SU-DHL-6 (cell line): ENCODE measurements at regions not wholly inside any gene's neighbourhood (a gene's known extent, or its start where the extent isn't known, plus 50 kb on each side); places are given as distances from the start of the nearest gene placed in this dataset.

Source experiments
- H2AFZ ChIP-seq: fragments of 200-600 bp; sonication (generic); 2 replicates; pipeline ENCODE4 v1.6.1; 2014; ENCODE audit warnings: low read depth, mild to moderate bottlenecking, moderate library complexity, mixed read lengths, antibody characterized with exemption, low read length; ENCODE audit not compliant: severe bottlenecking
- H3F3A ChIP-seq: fragments of 200-600 bp; shearing (Covaris generic); 2 replicates; pipeline ENCODE4 v1.6.0; 2016; ENCODE audit warnings: antibody characterized with exemption, mild to moderate bottlenecking; ENCODE audit not compliant: insufficient read depth
- H3K27ac ChIP-seq: fragments of 200-600 bp; sonication (generic); 2 replicates; pipeline ENCODE4 v1.5.1; 2016; ENCODE audit warnings: low read depth, mild to moderate bottlenecking, low read length, moderate library complexity, mixed read lengths
- H3K27me3 ChIP-seq: fragments of 200-600 bp; sonication (generic), shearing (Covaris generic); 2 replicates; pipeline ENCODE4 v1.6.0; 2014; ENCODE audit warnings: mild to moderate bottlenecking, low read length
- H3K36me3 ChIP-seq: fragments of 200-600 bp; sonication (generic); 2 replicates; pipeline ENCODE4 v1.6.1; 2014; ENCODE audit warnings: mild to moderate bottlenecking, low read length, mixed read lengths
- H3K4me2 ChIP-seq: fragments of 300-600, 200-600 bp; shearing (Covaris generic), sonication (generic); 2 replicates; pipeline ENCODE4 v1.6.0; 2014; ENCODE audit warnings: low read length, low read depth, mild to moderate bottlenecking; ENCODE audit not compliant: poor library complexity, severe bottlenecking
- H3K4me3 ChIP-seq: fragments of 200-600 bp; sonication (generic); 2 replicates; pipeline ENCODE4 v1.5.1; 2014; ENCODE audit warnings: antibody characterized with exemption, low read length, mild to moderate bottlenecking, mixed read lengths; ENCODE audit not compliant: insufficient read depth, poor library complexity, severe bottlenecking
- H3K79me2 ChIP-seq: fragments of 200-600 bp; sonication (generic); 2 replicates; pipeline ENCODE4 v1.6.1; 2014; ENCODE audit warnings: mild to moderate bottlenecking, low read length, moderate library complexity; ENCODE audit not compliant: insufficient read depth
- H3K9ac ChIP-seq: fragments of 200-600 bp; sonication (generic); 2 replicates; pipeline ENCODE4 v1.7.0; 2014; ENCODE audit warnings: mild to moderate bottlenecking, low read length
- H3K9me2 ChIP-seq: fragments of 200-600 bp; sonication (generic); replicated peaks from 2 replicates; pipeline ENCODE4 v1.6.1; 2014; ENCODE audit warnings: low read length; ENCODE audit not compliant: insufficient read depth
- H3K9me3 ChIP-seq: fragments of 200-600 bp; sonication (generic); 2 replicates; pipeline ENCODE4 v1.6.1; 2014; ENCODE audit warnings: low read length, mixed read lengths; ENCODE audit not compliant: insufficient read depth
- H4K20me1 ChIP-seq: fragments of 200-600 bp; sonication (generic); 2 replicates; pipeline ENCODE4 v1.6.1; 2014; ENCODE audit warnings: low read depth, mild to moderate bottlenecking, antibody characterized with exemption, low read length, moderate library complexity, mixed read lengths
- EZH2phosphoT487 ChIP-seq: fragments of 200-600 bp; sonication (generic), shearing (Covaris generic); conservative IDR thresholded peaks from 2 replicates; pipeline ENCODE4 v1.6.1; 2018; ENCODE audit warnings: mild to moderate bottlenecking, antibody characterized with exemption, low read length, moderate library complexity, mixed read lengths
- TF ChIP-seq, protein P1 (sequence below): fragments of 200-600 bp; sonication (generic); IDR thresholded peaks from one replicate; pipeline ENCODE4 v1.5.1; 2017; ENCODE audit warnings: antibody characterized with exemption, mild to moderate bottlenecking, low read length, moderate library complexity; ENCODE audit not compliant: insufficient read depth, poor library complexity, severe bottlenecking

DNA sequence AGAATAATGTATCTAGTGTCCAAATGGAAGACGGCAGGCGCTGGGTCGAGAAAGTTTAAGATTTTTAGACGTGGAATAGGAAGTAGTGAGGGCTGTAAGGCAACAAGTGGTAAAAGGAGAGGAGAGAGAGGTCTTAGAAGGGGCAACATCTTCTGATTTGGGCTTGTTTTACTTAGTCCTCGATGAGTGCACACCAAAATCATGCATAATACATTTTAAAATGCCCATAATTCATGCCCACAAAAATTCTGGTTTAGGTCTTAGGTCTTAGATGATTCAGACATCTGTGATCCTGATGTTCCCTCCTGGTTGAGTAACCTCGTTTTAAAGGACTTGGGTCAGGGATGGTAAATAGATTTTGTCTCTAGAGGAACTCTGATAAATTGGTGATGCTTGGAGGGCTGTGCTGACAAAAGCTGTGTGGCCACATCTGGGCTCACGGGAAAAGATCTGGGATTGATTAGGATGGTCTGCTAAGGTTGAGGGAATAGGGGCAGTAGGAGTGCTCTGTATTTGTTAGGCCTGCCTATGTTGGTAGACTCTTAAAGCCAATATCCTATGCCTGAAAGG, 476.3 kb downstream of the CCDC171 start:
- no peaks in the 10 kb centered on the region for H4K20me1 ChIP-seq
- no peaks in the 10 kb centered on the region for H3K36me3 ChIP-seq
- H3K79me2 ChIP-seq: no peaks in the 10 kb centered on the region
- H2AFZ ChIP-seq: no peak overlapping the region
- TF ChIP-seq EZH2phosphoT487: no peak
- TF ChIP-seq, protein P1, sequence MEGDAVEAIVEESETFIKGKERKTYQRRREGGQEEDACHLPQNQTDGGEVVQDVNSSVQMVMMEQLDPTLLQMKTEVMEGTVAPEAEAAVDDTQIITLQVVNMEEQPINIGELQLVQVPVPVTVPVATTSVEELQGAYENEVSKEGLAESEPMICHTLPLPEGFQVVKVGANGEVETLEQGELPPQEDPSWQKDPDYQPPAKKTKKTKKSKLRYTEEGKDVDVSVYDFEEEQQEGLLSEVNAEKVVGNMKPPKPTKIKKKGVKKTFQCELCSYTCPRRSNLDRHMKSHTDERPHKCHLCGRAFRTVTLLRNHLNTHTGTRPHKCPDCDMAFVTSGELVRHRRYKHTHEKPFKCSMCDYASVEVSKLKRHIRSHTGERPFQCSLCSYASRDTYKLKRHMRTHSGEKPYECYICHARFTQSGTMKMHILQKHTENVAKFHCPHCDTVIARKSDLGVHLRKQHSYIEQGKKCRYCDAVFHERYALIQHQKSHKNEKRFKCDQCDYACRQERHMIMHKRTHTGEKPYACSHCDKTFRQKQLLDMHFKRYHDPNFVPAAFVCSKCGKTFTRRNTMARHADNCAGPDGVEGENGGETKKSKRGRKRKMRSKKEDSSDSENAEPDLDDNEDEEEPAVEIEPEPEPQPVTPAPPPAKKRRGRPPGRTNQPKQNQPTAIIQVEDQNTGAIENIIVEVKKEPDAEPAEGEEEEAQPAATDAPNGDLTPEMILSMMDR: no peak
- no peaks in the 10 kb centered on the region for H3F3A ChIP-seq
- no peaks in the 10 kb centered on the region; the same call in 1 of the 2 replicates for H3K27me3 ChIP-seq
- H3K4me2 ChIP-seq: no peak overlapping the region
- no peak overlapping the region for H3K9ac ChIP-seq
- H3K4me3 ChIP-seq: no peak overlapping the region
- H3K9me2 ChIP-seq: no peaks in the 10 kb centered on the region
- no peak overlapping the region for H3K27ac ChIP-seq
- H3K9me3 ChIP-seq: no peaks in the 10 kb centered on the region

DNA sequence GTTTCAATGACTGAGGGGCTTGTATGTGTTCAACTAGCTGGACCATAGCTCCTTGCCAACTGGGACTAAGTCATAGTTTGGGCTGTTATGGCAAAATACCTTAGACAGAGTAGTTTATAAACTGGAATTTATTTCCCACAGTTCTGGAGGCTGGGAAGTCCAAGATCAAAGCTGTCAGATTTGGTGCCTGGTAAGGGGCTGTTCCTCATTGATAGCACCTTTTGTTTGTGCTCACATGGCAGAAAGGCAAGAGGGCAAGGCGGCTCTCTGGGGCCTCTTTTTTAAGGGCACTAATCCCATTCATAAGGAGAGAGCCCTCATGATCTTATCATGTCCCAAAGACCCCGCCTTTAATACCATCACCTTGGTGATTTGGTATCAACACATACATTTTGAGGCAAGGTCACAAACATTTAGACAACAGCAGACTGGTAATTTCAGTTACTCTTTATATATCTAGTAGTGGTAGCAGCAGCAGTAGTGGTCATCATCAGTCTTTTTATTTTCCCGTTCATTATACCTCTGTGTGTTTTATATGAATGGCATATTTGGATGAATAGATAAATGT, 477.0 kb downstream of the CCDC171 start:
- no peaks in the 10 kb centered on the region; the same call in 1 of the 2 replicates for H3K27me3 ChIP-seq
- H3K9me2 ChIP-seq: no peaks in the 10 kb centered on the region
- TF ChIP-seq, protein P1: no peak
- TF ChIP-seq EZH2phosphoT487: no peak
- no peaks in the 10 kb centered on the region for H3F3A ChIP-seq
- H4K20me1 ChIP-seq: no peaks in the 10 kb centered on the region
- no peak overlapping the region for H3K4me2 ChIP-seq
- no peak overlapping the region for H3K4me3 ChIP-seq
- H3K9ac ChIP-seq: no peak overlapping the region
- no peak overlapping the region for H3K27ac ChIP-seq
- H2AFZ ChIP-seq: no peak overlapping the region
- no peaks in the 10 kb centered on the region for H3K79me2 ChIP-seq
- H3K36me3 ChIP-seq: no peaks in the 10 kb centered on the region
- H3K9me3 ChIP-seq: no peaks in the 10 kb centered on the region

DNA sequence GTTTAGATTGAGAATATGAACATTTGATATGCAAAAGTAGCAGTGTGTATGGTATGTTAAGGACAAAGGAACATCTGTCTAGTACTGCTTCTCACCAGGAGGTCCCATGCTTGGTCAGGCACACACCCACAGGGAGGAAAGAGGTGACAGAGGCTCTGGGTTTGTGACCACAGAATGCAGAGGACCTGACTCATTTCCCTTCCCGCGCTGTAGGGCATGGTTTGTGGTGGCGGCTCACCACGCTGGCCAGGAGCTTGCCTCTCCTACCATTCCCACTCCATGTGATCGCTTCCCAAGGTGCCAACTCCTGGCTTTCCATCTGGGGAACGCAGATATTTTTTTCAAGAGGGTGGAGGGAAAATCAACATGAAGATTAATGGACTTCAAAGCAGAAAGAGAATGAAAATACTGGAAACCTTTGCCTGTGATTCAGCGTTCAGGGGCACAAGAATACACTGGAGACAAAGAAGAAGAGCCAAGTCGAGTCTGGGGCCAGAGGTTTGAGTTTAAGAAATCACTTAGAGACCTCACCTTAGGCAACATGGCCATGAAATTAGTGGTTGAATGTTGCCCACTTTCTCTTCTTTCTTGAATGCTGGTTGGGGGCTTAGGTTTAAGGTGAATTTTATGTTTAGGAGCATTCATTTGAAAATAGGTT, 477.8 kb downstream of the CCDC171 start:
- TF ChIP-seq, protein P1: no peak
- TF ChIP-seq EZH2phosphoT487: no peak
- Histone ChIP-seq H3K27ac (no peak overlapping the region), H2AFZ (no peak overlapping the region)

More for the DNA sequence above, 477.8 kb downstream of the CCDC171 start:
- H4K20me1 ChIP-seq: no peaks in the 10 kb centered on the region
- no peaks in the 10 kb centered on the region for H3K9me3 ChIP-seq
- no peaks in the 10 kb centered on the region for H3F3A ChIP-seq
- H3K27me3 ChIP-seq: no peaks in the 10 kb centered on the region; the same call in 1 of the 2 replicates
- H3K9me2 ChIP-seq: no peaks in the 10 kb centered on the region
- no peak overlapping the region for H3K4me3 ChIP-seq
- no peak overlapping the region for H3K9ac ChIP-seq
- no peaks in the 10 kb centered on the region for H3K36me3 ChIP-seq
- no peaks in the 10 kb centered on the region for H3K79me2 ChIP-seq
- no peak overlapping the region for H3K4me2 ChIP-seq
